ENCODE measurements at regions not wholly inside any gene's neighbourhood (a gene's known extent, or its start where the extent isn't known, plus 50 kb on each side); places are given as distances from the start of the nearest gene placed in this dataset.
A peak's percentile ranks its signal among the peaks of the same experiment; 100 is the strongest.

- Histone ChIP-seq H4K8ac (ENCODE audit: low read depth, low read length) (no peak overlapping the region), H3K14ac (ENCODE audit: low read length) (no peak overlapping the region), H3K27ac (ENCODE audit: low read depth, low read length) (no peak overlapping the region), H3K23ac (ENCODE audit: low read length) (no peak overlapping the region), H3K18ac (ENCODE audit: low read length) (no peak overlapping the region), H3K27me3 (ENCODE audit: insufficient read depth, low read length) (no peaks in the 10 kb centered on the region), H3K4me2 (ENCODE audit: low read length) (no peak overlapping the region), H2AK5ac (ENCODE audit: low read length) (no peak overlapping the region), H2BK5ac (ENCODE audit: low read depth, low read length, poor library complexity) (no peak overlapping the region), H4K12ac (ENCODE audit: low read depth, low read length) (no peak overlapping the region), H3K4ac (ENCODE audit: low read depth, low read length) (no peak overlapping the region), H3K79me1 (ENCODE audit: low read length) (peaks cover 6% of the 10 kb centered on the region), H2BK12ac (ENCODE audit: low read length) (peak overlapping the region; percentile 29), H3K4me3 (ENCODE audit: low read depth, low read length) (no peak overlapping the region), H3K9me3 (ENCODE audit: insufficient read depth, low read depth, low read length) (peaks cover 3% of the 10 kb centered on the region), H3K36me3 (ENCODE audit: control insufficient read depth in 1 of 2, insufficient read depth in 2 of 2, low read length in 2 of 2) (no peaks in the 10 kb centered on the region), H4K91ac (ENCODE audit: low read depth, low read length) (peak overlapping the region; percentile 54), H2BK120ac (ENCODE audit: insufficient read depth, low read length, poor library complexity) (peak overlapping the region; percentile 57), H3K79me2 (ENCODE audit: control insufficient read depth, insufficient read depth, low read length, poor library complexity) (no peaks in the 10 kb centered on the region), H2AFZ (ENCODE audit: insufficient read depth, low read length, poor library complexity) (no peak overlapping the region), H3K4me1 (ENCODE audit: control insufficient read depth in 1 of 2, insufficient read depth in 2 of 2, low read length in 2 of 2) (peaks cover 0 to 3% of the 10 kb centered on the region in 2 experiments), H3K9ac (ENCODE audit: low read length) (no peak overlapping the region)
- DNase-seq: no peak
- no CpG with 5 or more reads among the region's 3 CpGs for WGBS (ENCODE audit: extremely low coverage, insufficient coverage, insufficient read length)
Measured at GRCh38 chr10:84047258-84048010, 91.9 kb upstream of the GHITM start.

GRCh38 chr10:84049645-84050011, 89.7 kb upstream of the GHITM start:
- no peak overlapping the region for H2BK120ac ChIP-seq (ENCODE audit: insufficient read depth, low read length, poor library complexity)
- H4K91ac ChIP-seq (ENCODE audit: low read depth, low read length): no peak overlapping the region
- peaks cover 3% of the 10 kb centered on the region for H3K9me3 ChIP-seq (ENCODE audit: insufficient read depth, low read depth, low read length)
- H2BK12ac ChIP-seq (ENCODE audit: low read length): no peak overlapping the region
- peaks cover 0 to 4% of the 10 kb centered on the region in 2 experiments for H3K4me1 ChIP-seq (ENCODE audit: control insufficient read depth in 1 of 2, insufficient read depth in 2 of 2, low read length in 2 of 2)
- H3K9ac ChIP-seq (ENCODE audit: low read length): no peak overlapping the region
- peak overlapping the region; percentile 7 for H2BK5ac ChIP-seq (ENCODE audit: low read depth, low read length, poor library complexity)
- H4K8ac ChIP-seq (ENCODE audit: low read depth, low read length): no peak overlapping the region
- no peak overlapping the region for H3K4me3 ChIP-seq (ENCODE audit: low read depth, low read length)
- H3K79me2 ChIP-seq (ENCODE audit: control insufficient read depth, insufficient read depth, low read length, poor library complexity): no peaks in the 10 kb centered on the region
- no peak overlapping the region for H2AFZ ChIP-seq (ENCODE audit: insufficient read depth, low read length, poor library complexity)
- H3K23ac ChIP-seq (ENCODE audit: low read length): no peak overlapping the region
- no peak overlapping the region for H3K14ac ChIP-seq (ENCODE audit: low read length)
- no peaks in the 10 kb centered on the region for H3K36me3 ChIP-seq (ENCODE audit: control insufficient read depth in 1 of 2, insufficient read depth in 2 of 2, low read length in 2 of 2)
- DNase-seq: no peak
- no peak overlapping the region for H3K27ac ChIP-seq (ENCODE audit: low read depth, low read length)
- no peak overlapping the region for H2AK5ac ChIP-seq (ENCODE audit: low read length)
- H3K4me2 ChIP-seq (ENCODE audit: low read length): no peak overlapping the region
- H3K18ac ChIP-seq (ENCODE audit: low read length): no peak overlapping the region
- no peak overlapping the region for H3K4ac ChIP-seq (ENCODE audit: low read depth, low read length)
- no peaks in the 10 kb centered on the region for H3K27me3 ChIP-seq (ENCODE audit: insufficient read depth, low read length)
- no peak overlapping the region for H4K12ac ChIP-seq (ENCODE audit: low read depth, low read length)
- H3K79me1 ChIP-seq (ENCODE audit: low read length): peaks cover 8% of the 10 kb centered on the region

GRCh38 chr10:84053626-84054025, 85.7 kb upstream of the GHITM start:
- Histone ChIP-seq H3K36me3 (ENCODE audit: control insufficient read depth in 1 of 2, insufficient read depth in 2 of 2, low read length in 2 of 2) (no peaks in the 10 kb centered on the region), H3K4me2 (ENCODE audit: low read length) (no peak overlapping the region), H4K8ac (ENCODE audit: low read depth, low read length) (no peak overlapping the region), H3K14ac (ENCODE audit: low read length) (no peak overlapping the region), H4K12ac (ENCODE audit: low read depth, low read length) (no peak overlapping the region), H3K4me3 (ENCODE audit: low read depth, low read length) (no peak overlapping the region), H3K27me3 (ENCODE audit: insufficient read depth, low read length) (no peaks in the 10 kb centered on the region), H2AK5ac (ENCODE audit: low read length) (no peak overlapping the region), H3K79me1 (ENCODE audit: low read length) (peaks cover 10% of the 10 kb centered on the region), H3K9me3 (ENCODE audit: insufficient read depth, low read depth, low read length) (no peaks in the 10 kb centered on the region), H3K23ac (ENCODE audit: low read length) (no peak overlapping the region), H3K9ac (ENCODE audit: low read length) (no peak overlapping the region), H3K79me2 (ENCODE audit: control insufficient read depth, insufficient read depth, low read length, poor library complexity) (no peaks in the 10 kb centered on the region), H2BK5ac (ENCODE audit: low read depth, low read length, poor library complexity) (no peak overlapping the region), H3K4ac (ENCODE audit: low read depth, low read length) (no peak overlapping the region), H4K91ac (ENCODE audit: low read depth, low read length) (peak overlapping the region; percentile 45), H2BK12ac (ENCODE audit: low read length) (peak overlapping the region; percentile 37), H3K4me1 (ENCODE audit: control insufficient read depth in 1 of 2, insufficient read depth in 2 of 2, low read length in 2 of 2) (peaks cover 0 to 4% of the 10 kb centered on the region in 2 experiments), H3K27ac (ENCODE audit: low read depth, low read length) (no peak overlapping the region), H3K18ac (ENCODE audit: low read length) (no peak overlapping the region), H2AFZ (ENCODE audit: insufficient read depth, low read length, poor library complexity) (no peak overlapping the region), H2BK120ac (ENCODE audit: insufficient read depth, low read length, poor library complexity) (peak overlapping the region; percentile 27)
- no CpG with 5 or more reads among the region's 5 CpGs for WGBS (ENCODE audit: extremely low coverage, insufficient coverage, insufficient read length)
- DNase-seq: no peak

- Histone ChIP-seq H3K14ac (ENCODE audit: low read length) (no peak overlapping the region), H2AK5ac (ENCODE audit: low read length) (no peak overlapping the region), H3K27ac (ENCODE audit: low read depth, low read length) (no peak overlapping the region), H2BK120ac (ENCODE audit: insufficient read depth, low read length, poor library complexity) (no peak overlapping the region), H3K4me1 (ENCODE audit: control insufficient read depth in 1 of 2, insufficient read depth in 2 of 2, low read length in 2 of 2) (peaks cover 0 to 4% of the 10 kb centered on the region in 2 experiments), H3K79me1 (ENCODE audit: low read length) (peaks cover 8% of the 10 kb centered on the region), H3K79me2 (ENCODE audit: control insufficient read depth, insufficient read depth, low read length, poor library complexity) (no peaks in the 10 kb centered on the region), H3K9ac (ENCODE audit: low read length) (no peak overlapping the region), H3K4me2 (ENCODE audit: low read length) (no peak overlapping the region), H2AFZ (ENCODE audit: insufficient read depth, low read length, poor library complexity) (no peak overlapping the region), H2BK5ac (ENCODE audit: low read depth, low read length, poor library complexity) (no peak overlapping the region), H3K4me3 (ENCODE audit: low read depth, low read length) (no peak overlapping the region), H3K23ac (ENCODE audit: low read length) (no peak overlapping the region), H3K36me3 (ENCODE audit: control insufficient read depth in 1 of 2, insufficient read depth in 2 of 2, low read length in 2 of 2) (no peaks in the 10 kb centered on the region), H3K4ac (ENCODE audit: low read depth, low read length) (no peak overlapping the region), H4K91ac (ENCODE audit: low read depth, low read length) (no peak overlapping the region), H4K8ac (ENCODE audit: low read depth, low read length) (no peak overlapping the region), H3K9me3 (ENCODE audit: insufficient read depth, low read depth, low read length) (no peaks in the 10 kb centered on the region), H2BK12ac (ENCODE audit: low read length) (no peak overlapping the region), H4K12ac (ENCODE audit: low read depth, low read length) (no peak overlapping the region), H3K27me3 (ENCODE audit: insufficient read depth, low read length) (no peaks in the 10 kb centered on the region), H3K18ac (ENCODE audit: low read length) (no peak overlapping the region)
- DNase-seq: no peak
- no CpG with 5 or more reads among the region's 3 CpGs for WGBS (ENCODE audit: extremely low coverage, insufficient coverage, insufficient read length)
Measured at GRCh38 chr10:84054743-84055142, 84.6 kb upstream of the GHITM start.
